ENCODE measurements at regions not wholly inside any gene's neighbourhood (a gene's known extent, or its start where the extent isn't known, plus 50 kb on each side); places are given as distances from the start of the nearest gene placed in this dataset.

GRCh38 chr14:30803185-30803584, 71.2 kb upstream of the COCH start:
- TF ChIP-seq CTCF (IDR thresholded peaks at IDR 0.05) (no peak), POLR2A (IDR thresholded peaks at IDR 0.05) (no peak), POLR2AphosphoS5 (IDR thresholded peaks at IDR 0.05) (no peak)
